HCT116 (cell line): ENCODE measurements at regions not wholly inside any gene's neighbourhood (a gene's known extent, or its start where the extent isn't known, plus 50 kb on each side); places are given as distances from the start of the nearest gene placed in this dataset.

Source experiments
- ATAC-seq: fragments of 200-7000 bp; cut with Tn5 transposase; 2 replicates; pipeline ENCODE4 v1.9.1; 2020; ENCODE audit warnings: mild to moderate bottlenecking, moderate library complexity
- BruUV-seq: library from RNA; stranded (reverse); fragments of 400-500 nt; replicated peaks from 2 replicates; lab custom pipeline; 2021; lab: Mats Ljungman, UMichigan
- CTCF ChIA-PET: fragments of 300-600 bp; sonication (Branson Sonifier 250); formaldehyde crosslinking; loops from one replicate; lab custom pipeline; 2021; ENCODE audit warnings: antibody characterized with exemption; lab: Charles Lee
- POLR2A ChIA-PET: fragments of 300-600, 350-600 bp; sonication (Branson Sonifier 250); formaldehyde crosslinking; loops from one replicate; lab custom pipeline; 2021; ENCODE audit warnings: antibody characterized with exemption; lab: Charles Lee
- RAD21 ChIA-PET, 2 experiments: fragments of 300-600 bp; sonication (Branson Sonifier 250); formaldehyde crosslinking; loops; one replicate each; lab custom pipeline; 2023; ENCODE audit warnings: low total read pairs in 2 of 2; ENCODE audit not compliant: uncharacterized antibody in 2 of 2, unreplicated experiment in 2 of 2, low non-redundant PET in 1 of 2; lab: Charles Lee
- DNase-seq: peaks from one replicate; pipeline ENCODE4 v3.0.0-alpha.2; 2010; ENCODE audit warnings: low read depth, low spot score
- H2AFZ ChIP-seq: fragments of 200-600 bp; shearing (Covaris generic), sonication (generic); 2 replicates; pipeline ENCODE4 v1.6.1; 2017; ENCODE audit warnings: low read depth, mixed run types, mixed read lengths, antibody characterized with exemption, low read length; ENCODE audit not compliant: poor library complexity, severe bottlenecking
- H3K27ac ChIP-seq: 2 replicates; pipeline ENCODE4 v1.5.1; 2012; ENCODE audit warnings: low read depth, low read length
- H3K27me3 ChIP-seq: fragments of 200-600 bp; sonication (generic); 2 replicates; pipeline ENCODE4 v1.6.1; 2016; ENCODE audit warnings: mixed run types, low read length, mixed read lengths; ENCODE audit not compliant: insufficient read depth
- H3K36me3 ChIP-seq, 2 experiments: fragments of 200-500 bp in 1 of 2; fragments of 200-600 bp in 1 of 2; sonication (Bioruptor generic) in 1 of 2; sonication (generic) in 1 of 2; 2 replicates each; pipeline versions ENCODE4 v1.5.1 to v1.6.1; 2014 to 2016; ENCODE audit warnings: low read length in 2 of 2, inconsistent platforms in 1 of 2, mixed read lengths in 1 of 2, mixed run types in 1 of 2; ENCODE audit not compliant: insufficient read depth in 2 of 2, control insufficient read depth in 1 of 2
- H3K4me1 ChIP-seq, 2 experiments: fragments of 200-600 bp in 1 of 2; sonication (generic) in 1 of 2; 2 replicates each; pipeline versions ENCODE4 v1.5.1 to v1.6.1; 2012 to 2017; ENCODE audit warnings: low read length in 2 of 2, inconsistent platforms in 1 of 2, mild to moderate bottlenecking in 1 of 2, mixed read lengths in 1 of 2, mixed run types in 1 of 2, moderate library complexity in 1 of 2; ENCODE audit not compliant: insufficient read depth in 2 of 2, control insufficient read depth in 1 of 2
- H3K4me2 ChIP-seq: fragments of 200-600 bp; sonication (generic); 2 replicates; pipeline ENCODE4 v1.6.1; 2017; ENCODE audit warnings: mixed run types, low read length, mixed read lengths
- H3K4me3 ChIP-seq, 2 experiments: fragments of 200-600 bp in 1 of 2; sonication (generic) in 1 of 2; replicated peaks in 1 of 2; 2 replicates each; pipeline ENCODE4 v1.5.1; 2011 to 2016; ENCODE audit warnings: low read length in 2 of 2, control low read depth in 1 of 2, low read depth in 1 of 2, mild to moderate bottlenecking in 1 of 2, mixed read lengths in 1 of 2, mixed run types in 1 of 2
- H3K79me2 ChIP-seq: fragments of 200-600 bp; sonication (generic); 2 replicates; pipeline ENCODE4 v1.6.1; 2017; ENCODE audit warnings: mild to moderate bottlenecking, mixed run types, low read length, moderate library complexity, mixed read lengths; ENCODE audit not compliant: insufficient read depth
- H3K9ac ChIP-seq: fragments of 200-600 bp; sonication (generic); 2 replicates; pipeline ENCODE4 v1.6.1; 2016; ENCODE audit warnings: low read length, mixed read lengths
- H3K9me2 ChIP-seq: fragments of 200-600 bp; sonication (generic), shearing (Covaris generic); 2 replicates; pipeline ENCODE4 v1.6.1; 2017; ENCODE audit warnings: mixed run types, mild to moderate bottlenecking, moderate library complexity; ENCODE audit not compliant: insufficient read depth
- H3K9me3 ChIP-seq, 2 experiments: fragments of 200-500 bp in 1 of 2; fragments of 200-600 bp in 1 of 2; sonication (Bioruptor generic) in 1 of 2; sonication (generic) in 1 of 2; 2 replicates each; pipeline ENCODE4 v1.6.1; 2014 to 2017; ENCODE audit warnings: low read length in 2 of 2, mixed read lengths in 2 of 2, inconsistent platforms in 1 of 2, low read depth in 1 of 2, mild to moderate bottlenecking in 1 of 2, mixed run types in 1 of 2, moderate library complexity in 1 of 2; ENCODE audit not compliant: control insufficient read depth in 1 of 2, insufficient read depth in 1 of 2
- H4K20me1 ChIP-seq: fragments of 200-600 bp; sonication (generic), shearing (Covaris generic); 2 replicates; pipeline ENCODE4 v1.6.1; 2017; ENCODE audit warnings: mixed run types, mild to moderate bottlenecking, moderate library complexity; ENCODE audit not compliant: insufficient read depth
- CEBPB ChIP-seq: IDR thresholded peaks from 2 replicates; pipeline ENCODE4 v1.6.1; 2012; ENCODE audit warnings: low read depth
- EGR1 ChIP-seq: IDR thresholded peaks from 2 replicates; pipeline ENCODE4 v1.6.1; 2012; ENCODE audit warnings: low read depth
- ELF1 ChIP-seq: IDR thresholded peaks from 2 replicates; pipeline ENCODE4 v1.6.1; 2012; ENCODE audit warnings: low read depth, borderline replicate concordance
- FOSL1 ChIP-seq: IDR thresholded peaks from 2 replicates; pipeline ENCODE4 v1.6.1; 2012; ENCODE audit warnings: low read depth
- JUND ChIP-seq: IDR thresholded peaks from 2 replicates; pipeline ENCODE4 v1.6.1; 2012
- POLR2A ChIP-seq: IDR thresholded peaks from 2 replicates; pipeline ENCODE4 v1.7.0; 2011; ENCODE audit warnings: borderline replicate concordance; ENCODE audit not compliant: insufficient read depth, insufficient read length; ENCODE audit errors: extremely low read depth
- POLR2AphosphoS5 ChIP-seq: IDR thresholded peaks from 2 replicates; pipeline ENCODE4 v1.6.1; 2011; ENCODE audit warnings: mild to moderate bottlenecking, low read depth, low read length, moderate library complexity
- RAD21 ChIP-seq: IDR thresholded peaks from 2 replicates; pipeline ENCODE4 v1.6.1; 2012; ENCODE audit warnings: low read depth, mild to moderate bottlenecking
- SP1 ChIP-seq: IDR thresholded peaks from 2 replicates; pipeline ENCODE4 v1.6.1; 2012; ENCODE audit warnings: low read depth
- SRF ChIP-seq: IDR thresholded peaks from 2 replicates; pipeline ENCODE4 v1.6.1; 2012; ENCODE audit warnings: low read depth
- YY1 ChIP-seq: IDR thresholded peaks from 2 replicates; pipeline ENCODE4 v1.6.1; 2011; ENCODE audit warnings: low read length, low read depth, moderate library complexity, mild to moderate bottlenecking; ENCODE audit not compliant: insufficient replicate concordance; ENCODE audit errors: extremely low read depth
- intact Hi-C: fragments of 100-400 bp; cut with micrococcal nuclease; formaldehyde crosslinking; loops from 2 replicates; pipeline ENCODE4 v1.10.0; 2022
- TF ChIP-seq, protein P1 (sequence below), 3 experiments: fragments of 200-600 bp in 1 of 3; sonication (generic) in 1 of 3; IDR thresholded peaks in 2 of 3; conservative IDR thresholded peaks in 1 of 3; 2 replicates each; pipeline ENCODE4 v1.5.1; 2012 to 2017; ENCODE audit warnings: low read depth in 2 of 3, low read length in 2 of 3, antibody characterized with exemption in 1 of 3, borderline replicate concordance in 1 of 3, control low read depth in 1 of 3, mild to moderate bottlenecking in 1 of 3, mixed read lengths in 1 of 3, mixed run types in 1 of 3, moderate library complexity in 1 of 3; ENCODE audit not compliant: insufficient read depth in 1 of 3
- TF ChIP-seq, protein P2 (sequence below): IDR thresholded peaks from 2 replicates; pipeline ENCODE4 v1.6.1; 2012
- TF ChIP-seq, protein P3 (sequence below): IDR thresholded peaks from 2 replicates; pipeline ENCODE4 v1.6.1; 2011; ENCODE audit warnings: mild to moderate bottlenecking, low read length, moderate library complexity; ENCODE audit not compliant: insufficient replicate concordance; ENCODE audit errors: extremely low read depth
- TF ChIP-seq, protein P4 (sequence below): IDR thresholded peaks from 2 replicates; pipeline ENCODE4 v1.6.1; 2012

DNA sequence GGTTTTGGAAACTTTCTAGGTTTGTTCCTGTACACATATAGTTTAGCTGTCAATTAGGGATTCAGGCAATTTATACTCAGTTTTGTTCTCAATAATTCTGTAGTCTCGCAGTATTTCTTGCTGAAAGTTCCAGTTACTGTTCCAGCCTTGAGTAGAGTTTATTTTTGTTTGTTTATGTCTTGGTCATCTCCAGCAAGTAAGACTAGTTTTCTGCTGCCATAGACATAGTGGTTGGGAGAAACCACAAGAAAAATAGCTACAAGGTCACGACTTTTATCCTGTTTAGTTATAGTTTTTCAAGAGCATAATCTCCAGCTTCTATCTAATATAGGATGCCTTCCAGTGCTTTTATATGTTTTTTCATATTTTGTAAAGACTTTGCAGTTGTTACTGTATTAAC is 99.6 kb upstream of the FOXG1 start:
- Histone ChIP-seq H3K4me1 (no peaks in the 10 kb centered on the region), H3K79me2 (no peaks in the 10 kb centered on the region), H2AFZ (no peak overlapping the region), H3K4me2 (no peak overlapping the region), H3K9ac (no peak overlapping the region), H3K4me3 (no peak overlapping the region), H3K27ac (no peak overlapping the region), H4K20me1 (no peaks in the 10 kb centered on the region), H3K9me2 (no peaks in the 10 kb centered on the region), H3K27me3 (no peaks in the 10 kb centered on the region), H3K9me3 (peaks cover 8 to 10% of the 10 kb centered on the region in 2 experiments; a peak in 2 of 4 replicates), H3K36me3 (no peaks in the 10 kb centered on the region)
- RAD21 ChIA-PET = no interaction called here
- no peak for TF ChIP-seq SP1
- BruUV-seq = no TSS peak
- CTCF ChIA-PET = no interaction called here
- intact Hi-C loops = no loop called here
- DNase-seq (no peak), ATAC-seq (no peak)
- POLR2A ChIA-PET = no interaction called here

DNA sequence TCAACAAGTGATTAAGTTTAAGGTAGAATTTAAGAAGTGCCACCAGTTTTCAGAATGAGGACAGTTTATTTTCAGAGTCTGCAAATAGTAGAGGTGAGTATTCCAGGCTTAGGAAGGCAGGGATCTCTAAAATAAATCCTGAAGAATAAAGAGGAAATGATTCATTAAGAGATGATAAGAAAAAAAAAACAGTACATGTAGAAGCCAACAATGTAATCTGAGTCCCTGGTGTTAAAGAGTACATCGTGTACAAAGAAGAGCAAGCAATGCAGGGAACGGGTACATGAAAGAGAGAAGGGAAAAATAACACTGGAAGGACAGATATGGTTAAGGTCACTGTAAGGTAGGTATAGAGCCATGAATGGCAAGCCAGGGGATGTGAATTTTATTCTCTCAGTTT is 95.2 kb upstream of the FOXG1 start:
- intact Hi-C loops = no loop called here
- Histone ChIP-seq H4K20me1 (no peaks in the 10 kb centered on the region), H3K9ac (no peak overlapping the region), H3K4me2 (no peak overlapping the region), H3K4me3 (no peak overlapping the region), H3K9me2 (no peaks in the 10 kb centered on the region), H3K79me2 (no peaks in the 10 kb centered on the region), H3K36me3 (no peaks in the 10 kb centered on the region), H3K9me3 (peaks cover 5 to 29% of the 10 kb centered on the region in 2 experiments; a peak in 2 of 4 replicates), H2AFZ (no peak overlapping the region), H3K4me1 (no peaks in the 10 kb centered on the region), H3K27me3 (no peaks in the 10 kb centered on the region), H3K27ac (no peak overlapping the region)
- POLR2A ChIA-PET = no interaction called here
- DNase-seq (no peak), ATAC-seq (no peak)
- no TSS peak for BruUV-seq
- TF ChIP-seq, protein P1, sequence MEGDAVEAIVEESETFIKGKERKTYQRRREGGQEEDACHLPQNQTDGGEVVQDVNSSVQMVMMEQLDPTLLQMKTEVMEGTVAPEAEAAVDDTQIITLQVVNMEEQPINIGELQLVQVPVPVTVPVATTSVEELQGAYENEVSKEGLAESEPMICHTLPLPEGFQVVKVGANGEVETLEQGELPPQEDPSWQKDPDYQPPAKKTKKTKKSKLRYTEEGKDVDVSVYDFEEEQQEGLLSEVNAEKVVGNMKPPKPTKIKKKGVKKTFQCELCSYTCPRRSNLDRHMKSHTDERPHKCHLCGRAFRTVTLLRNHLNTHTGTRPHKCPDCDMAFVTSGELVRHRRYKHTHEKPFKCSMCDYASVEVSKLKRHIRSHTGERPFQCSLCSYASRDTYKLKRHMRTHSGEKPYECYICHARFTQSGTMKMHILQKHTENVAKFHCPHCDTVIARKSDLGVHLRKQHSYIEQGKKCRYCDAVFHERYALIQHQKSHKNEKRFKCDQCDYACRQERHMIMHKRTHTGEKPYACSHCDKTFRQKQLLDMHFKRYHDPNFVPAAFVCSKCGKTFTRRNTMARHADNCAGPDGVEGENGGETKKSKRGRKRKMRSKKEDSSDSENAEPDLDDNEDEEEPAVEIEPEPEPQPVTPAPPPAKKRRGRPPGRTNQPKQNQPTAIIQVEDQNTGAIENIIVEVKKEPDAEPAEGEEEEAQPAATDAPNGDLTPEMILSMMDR (IDR thresholded peaks at IDR 0.05 in 2 of 3, conservative IDR thresholded peaks at IDR 0.05 in 1 of 3; ENCODE audit: borderline replicate concordance in 1 of 3, insufficient read depth in 1 of 3, low read depth in 2 of 3, low read length in 2 of 3) = no peak
- TF ChIP-seq YY1 (no peak), POLR2A (no peak), FOSL1 (no peak), CEBPB (no peak), ELF1 (no peak), EGR1 (no peak), POLR2AphosphoS5 (no peak), RAD21 (no peak), JUND (no peak), SRF (no peak)
- TF ChIP-seq, protein P2, sequence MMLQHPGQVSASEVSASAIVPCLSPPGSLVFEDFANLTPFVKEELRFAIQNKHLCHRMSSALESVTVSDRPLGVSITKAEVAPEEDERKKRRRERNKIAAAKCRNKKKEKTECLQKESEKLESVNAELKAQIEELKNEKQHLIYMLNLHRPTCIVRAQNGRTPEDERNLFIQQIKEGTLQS = no peak
- TF ChIP-seq, protein P3, sequence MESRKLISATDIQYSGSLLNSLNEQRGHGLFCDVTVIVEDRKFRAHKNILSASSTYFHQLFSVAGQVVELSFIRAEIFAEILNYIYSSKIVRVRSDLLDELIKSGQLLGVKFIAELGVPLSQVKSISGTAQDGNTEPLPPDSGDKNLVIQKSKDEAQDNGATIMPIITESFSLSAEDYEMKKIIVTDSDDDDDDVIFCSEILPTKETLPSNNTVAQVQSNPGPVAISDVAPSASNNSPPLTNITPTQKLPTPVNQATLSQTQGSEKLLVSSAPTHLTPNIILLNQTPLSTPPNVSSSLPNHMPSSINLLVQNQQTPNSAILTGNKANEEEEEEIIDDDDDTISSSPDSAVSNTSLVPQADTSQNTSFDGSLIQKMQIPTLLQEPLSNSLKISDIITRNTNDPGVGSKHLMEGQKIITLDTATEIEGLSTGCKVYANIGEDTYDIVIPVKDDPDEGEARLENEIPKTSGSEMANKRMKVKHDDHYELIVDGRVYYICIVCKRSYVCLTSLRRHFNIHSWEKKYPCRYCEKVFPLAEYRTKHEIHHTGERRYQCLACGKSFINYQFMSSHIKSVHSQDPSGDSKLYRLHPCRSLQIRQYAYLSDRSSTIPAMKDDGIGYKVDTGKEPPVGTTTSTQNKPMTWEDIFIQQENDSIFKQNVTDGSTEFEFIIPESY = no peak
- TF ChIP-seq, protein P4, sequence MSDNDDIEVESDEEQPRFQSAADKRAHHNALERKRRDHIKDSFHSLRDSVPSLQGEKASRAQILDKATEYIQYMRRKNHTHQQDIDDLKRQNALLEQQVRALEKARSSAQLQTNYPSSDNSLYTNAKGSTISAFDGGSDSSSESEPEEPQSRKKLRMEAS = no peak
- RAD21 ChIA-PET = no interaction called here
- CTCF ChIA-PET = no interaction called here
